WTC11 (cell line): ENCODE measurements at regions not wholly inside any gene's neighbourhood (a gene's known extent, or its start where the extent isn't known, plus 50 kb on each side); places are given as distances from the start of the nearest gene placed in this dataset.

Source experiments
- ATAC-seq: fragments of 200-7000 bp; cut with Tn5 transposase; 2 replicates; pipeline ENCODE4 v1.10.0; 2021; ENCODE audit warnings: mild to moderate bottlenecking, moderate library complexity
- CTCF ChIA-PET: fragments of 300-600 bp; sonication (Branson Sonifier 250); formaldehyde crosslinking; loops from one replicate; lab custom pipeline; 2021; ENCODE audit warnings: antibody characterized with exemption; lab: Charles Lee
- POLR2A ChIA-PET: fragments of 350-600 bp; sonication (Branson Sonifier 250); formaldehyde crosslinking; loops from one replicate; lab custom pipeline; 2021; ENCODE audit warnings: antibody characterized with exemption; lab: Charles Lee
- DNase-seq: peaks from one replicate; pipeline ENCODE4 v3.0.0; 2021; ENCODE audit warnings: low spot score
- H3K27ac Mint-ChIP-seq: 2 replicates; pipeline ENCODE4 v1.8.0; 2021; ENCODE audit warnings: mixed read lengths
- H3K27me3 Mint-ChIP-seq: 2 replicates; pipeline ENCODE4 v1.8.0; 2021; ENCODE audit warnings: low read depth, mild to moderate bottlenecking, moderate library complexity, mixed read lengths
- H3K36me3 Mint-ChIP-seq: 2 replicates; pipeline ENCODE4 v1.8.0; 2021; ENCODE audit warnings: mixed read lengths
- H3K4me1 Mint-ChIP-seq: 2 replicates; pipeline ENCODE4 v1.8.0; 2022; ENCODE audit warnings: mixed read lengths
- H3K4me3 Mint-ChIP-seq: 2 replicates; pipeline ENCODE4 v1.8.0; 2021; ENCODE audit warnings: mild to moderate bottlenecking, moderate library complexity, mixed read lengths
- H3K9me3 Mint-ChIP-seq: 2 replicates; pipeline ENCODE4 v1.8.0; 2021; ENCODE audit warnings: mixed read lengths
- CBFB ChIP-seq: sonication (generic); formaldehyde crosslinking; IDR thresholded peaks from 2 replicates; pipeline ENCODE4 v1.8.1; 2022; ENCODE audit warnings: mild to moderate bottlenecking, low read depth, missing genetic modification reagents
- CREM ChIP-seq: sonication (generic); formaldehyde crosslinking; IDR thresholded peaks from 2 replicates; pipeline ENCODE4 v1.8.1; 2022; ENCODE audit warnings: mild to moderate bottlenecking, missing genetic modification reagents, moderate library complexity
- EMX1 ChIP-seq: fragments of 250-450 bp; sonication (Bioruptor Pico); IDR thresholded peaks from 2 replicates; pipeline ENCODE4 v1.8.0; 2021; ENCODE audit warnings: mild to moderate bottlenecking
- FOXJ3 ChIP-seq: sonication (generic); formaldehyde crosslinking; IDR thresholded peaks from 2 replicates; pipeline ENCODE4 v1.9.0; 2021; ENCODE audit warnings: missing genetic modification reagents, mild to moderate bottlenecking, borderline replicate concordance
- FOXP1 ChIP-seq: sonication (generic); formaldehyde crosslinking; IDR thresholded peaks from 2 replicates; pipeline ENCODE4 v1.8.0; 2022; ENCODE audit warnings: missing genetic modification reagents, mild to moderate bottlenecking, moderate library complexity, borderline replicate concordance
- FOXP4 ChIP-seq: sonication (generic); formaldehyde crosslinking; IDR thresholded peaks from 2 replicates; pipeline ENCODE4 v1.8.0; 2022; ENCODE audit warnings: mild to moderate bottlenecking, missing genetic modification reagents
- IRF1 ChIP-seq: sonication (generic); formaldehyde crosslinking; IDR thresholded peaks from 2 replicates; pipeline ENCODE4 v1.8.0; 2023; ENCODE audit warnings: missing genetic modification reagents
- KAT7 ChIP-seq: sonication (generic); formaldehyde crosslinking; IDR thresholded peaks from 2 replicates; pipeline ENCODE4 v1.8.1; 2023; ENCODE audit warnings: missing genetic modification reagents, mild to moderate bottlenecking, borderline replicate concordance
- MLX ChIP-seq: sonication (generic); formaldehyde crosslinking; IDR thresholded peaks from 2 replicates; pipeline ENCODE4 v1.8.1; 2023; ENCODE audit warnings: mild to moderate bottlenecking, missing genetic modification reagents, moderate library complexity
- PRRX2 ChIP-seq: fragments of 250-450 bp; sonication (Bioruptor Pico); IDR thresholded peaks from 2 replicates; pipeline ENCODE4 v1.8.0; 2021; ENCODE audit warnings: mild to moderate bottlenecking
- RELA ChIP-seq: sonication (generic); formaldehyde crosslinking; IDR thresholded peaks from 2 replicates; pipeline ENCODE4 v1.8.1; 2022; ENCODE audit warnings: missing genetic modification reagents, mild to moderate bottlenecking, borderline replicate concordance
- RORB ChIP-seq: fragments of 250-450 bp; sonication (Bioruptor Pico); IDR thresholded peaks from 2 replicates; pipeline ENCODE4 v1.9.0; 2021; ENCODE audit warnings: mild to moderate bottlenecking
- STAT6 ChIP-seq: sonication (generic); formaldehyde crosslinking; conservative IDR thresholded peaks from 2 replicates; pipeline ENCODE4 v1.8.1; 2023; ENCODE audit warnings: mild to moderate bottlenecking, low read depth, missing genetic modification reagents, moderate library complexity
- ZBTB21 ChIP-seq: sonication (generic); formaldehyde crosslinking; IDR thresholded peaks from 2 replicates; pipeline ENCODE4 v1.8.1; 2023; ENCODE audit warnings: mild to moderate bottlenecking, missing genetic modification reagents, borderline replicate concordance
- ZNF219 ChIP-seq: sonication (generic); formaldehyde crosslinking; IDR thresholded peaks from 2 replicates; pipeline ENCODE4 v1.8.0; 2023; ENCODE audit warnings: missing genetic modification reagents, mild to moderate bottlenecking, borderline replicate concordance
- TF ChIP-seq, protein P1 (sequence below): sonication (generic); formaldehyde crosslinking; IDR thresholded peaks from 2 replicates; pipeline ENCODE4 v1.8.0; 2023; ENCODE audit warnings: mild to moderate bottlenecking, missing genetic modification reagents
- TF ChIP-seq, protein P2 (sequence below): fragments of 250-450 bp; sonication (Bioruptor Pico); IDR thresholded peaks from 2 replicates; pipeline ENCODE4 v1.9.0; 2021; ENCODE audit warnings: mild to moderate bottlenecking
- TF ChIP-seq, protein P3 (sequence below): sonication (generic); formaldehyde crosslinking; conservative IDR thresholded peaks from 2 replicates; pipeline ENCODE4 v1.8.1; 2022; ENCODE audit warnings: mild to moderate bottlenecking, missing genetic modification reagents
- TF ChIP-seq, protein P4 (sequence below): sonication (generic); formaldehyde crosslinking; IDR thresholded peaks from 2 replicates; pipeline ENCODE4 v1.8.1; 2022; ENCODE audit warnings: low read depth, mild to moderate bottlenecking, moderate library complexity, missing genetic modification reagents, borderline replicate concordance

DNA sequence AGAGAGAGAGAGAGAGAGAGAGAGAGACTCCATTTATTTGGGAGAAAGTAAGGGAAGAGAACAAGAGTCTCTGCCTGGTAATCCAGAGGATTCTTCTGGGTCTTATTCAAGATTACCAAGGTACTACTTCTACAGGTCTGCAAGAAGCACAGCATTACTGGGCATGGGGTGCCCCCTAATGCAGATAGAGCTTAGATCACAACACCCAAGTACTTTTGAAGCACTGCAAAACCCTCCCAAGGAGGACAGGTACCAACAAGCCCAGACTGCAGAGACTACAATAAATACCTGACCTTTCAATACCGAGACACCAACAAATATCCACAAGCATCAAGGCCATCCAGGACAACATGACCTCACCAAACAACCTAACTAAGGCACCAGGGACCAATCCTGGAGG, 94.7 kb upstream of the PHF24 start:
- Mint-ChIP-seq H3K36me3 (no peaks in the 10 kb centered on the region), H3K27ac (no peak overlapping the region)

DNA sequence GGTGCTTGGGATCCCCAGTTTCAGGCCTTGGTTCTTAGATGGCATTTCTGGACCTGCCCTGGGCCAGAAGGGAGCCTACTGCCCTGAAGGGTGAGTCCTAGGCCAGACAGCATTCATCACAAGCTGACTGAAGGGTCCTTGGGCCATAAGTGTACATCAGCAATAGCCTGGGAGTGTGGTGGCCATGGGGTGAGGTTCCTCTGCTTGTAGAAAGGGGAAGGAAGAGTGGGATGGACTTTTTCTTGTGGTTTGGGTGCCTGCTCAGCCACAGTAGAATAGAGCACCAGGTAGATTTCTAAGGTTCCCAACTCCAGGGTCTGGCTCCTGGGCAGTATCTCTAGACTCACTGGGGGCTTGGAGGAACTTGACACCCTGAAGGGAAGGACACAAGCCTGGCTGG, 95.2 kb upstream of the PHF24 start:
- H3K9me3 Mint-ChIP-seq: peaks cover 35% of the 10 kb centered on the region
- H3K27ac Mint-ChIP-seq: no peak overlapping the region
- no peak for ATAC-seq
- CTCF ChIA-PET: no interaction called here
- no peaks in the 10 kb centered on the region for H3K4me1 Mint-ChIP-seq
- H3K4me3 Mint-ChIP-seq: no peak overlapping the region
- H3K36me3 Mint-ChIP-seq: peaks cover 2% of the 10 kb centered on the region; the same call in 1 of the 2 replicates
- DNase-seq: no peak
- peaks cover 26% of the 10 kb centered on the region for H3K27me3 Mint-ChIP-seq
- POLR2A ChIA-PET: no interaction called here
- TF ChIP-seq, protein P1, sequence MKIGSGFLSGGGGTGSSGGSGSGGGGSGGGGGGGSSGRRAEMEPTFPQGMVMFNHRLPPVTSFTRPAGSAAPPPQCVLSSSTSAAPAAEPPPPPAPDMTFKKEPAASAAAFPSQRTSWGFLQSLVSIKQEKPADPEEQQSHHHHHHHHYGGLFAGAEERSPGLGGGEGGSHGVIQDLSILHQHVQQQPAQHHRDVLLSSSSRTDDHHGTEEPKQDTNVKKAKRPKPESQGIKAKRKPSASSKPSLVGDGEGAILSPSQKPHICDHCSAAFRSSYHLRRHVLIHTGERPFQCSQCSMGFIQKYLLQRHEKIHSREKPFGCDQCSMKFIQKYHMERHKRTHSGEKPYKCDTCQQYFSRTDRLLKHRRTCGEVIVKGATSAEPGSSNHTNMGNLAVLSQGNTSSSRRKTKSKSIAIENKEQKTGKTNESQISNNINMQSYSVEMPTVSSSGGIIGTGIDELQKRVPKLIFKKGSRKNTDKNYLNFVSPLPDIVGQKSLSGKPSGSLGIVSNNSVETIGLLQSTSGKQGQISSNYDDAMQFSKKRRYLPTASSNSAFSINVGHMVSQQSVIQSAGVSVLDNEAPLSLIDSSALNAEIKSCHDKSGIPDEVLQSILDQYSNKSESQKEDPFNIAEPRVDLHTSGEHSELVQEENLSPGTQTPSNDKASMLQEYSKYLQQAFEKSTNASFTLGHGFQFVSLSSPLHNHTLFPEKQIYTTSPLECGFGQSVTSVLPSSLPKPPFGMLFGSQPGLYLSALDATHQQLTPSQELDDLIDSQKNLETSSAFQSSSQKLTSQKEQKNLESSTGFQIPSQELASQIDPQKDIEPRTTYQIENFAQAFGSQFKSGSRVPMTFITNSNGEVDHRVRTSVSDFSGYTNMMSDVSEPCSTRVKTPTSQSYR (CRISPR knock-in tag): no peak
- TF ChIP-seq FOXP4 (CRISPR knock-in tag) (no peak), STAT6 (CRISPR knock-in tag) (no peak), CREM (CRISPR knock-in tag) (no peak), ZNF219 (no peak), CBFB (CRISPR knock-in tag) (no peak), RELA (CRISPR knock-in tag) (no peak), PRRX2 (no peak), EMX1 (CRISPR knock-in tag) (no peak), RORB (CRISPR knock-in tag) (no peak)
- TF ChIP-seq, protein P2, sequence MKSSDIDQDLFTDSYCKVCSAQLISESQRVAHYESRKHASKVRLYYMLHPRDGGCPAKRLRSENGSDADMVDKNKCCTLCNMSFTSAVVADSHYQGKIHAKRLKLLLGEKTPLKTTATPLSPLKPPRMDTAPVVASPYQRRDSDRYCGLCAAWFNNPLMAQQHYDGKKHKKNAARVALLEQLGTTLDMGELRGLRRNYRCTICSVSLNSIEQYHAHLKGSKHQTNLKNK (CRISPR knock-in tag): no peak
- TF ChIP-seq, protein P3, sequence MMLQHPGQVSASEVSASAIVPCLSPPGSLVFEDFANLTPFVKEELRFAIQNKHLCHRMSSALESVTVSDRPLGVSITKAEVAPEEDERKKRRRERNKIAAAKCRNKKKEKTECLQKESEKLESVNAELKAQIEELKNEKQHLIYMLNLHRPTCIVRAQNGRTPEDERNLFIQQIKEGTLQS (CRISPR knock-in tag): no peak

More for the DNA sequence above, 94.7 kb upstream of the PHF24 start:
- peaks cover 31% of the 10 kb centered on the region for H3K9me3 Mint-ChIP-seq
- CTCF ChIA-PET: interaction anchor here (1.0 kb wide), 1 partner anchor 103 kb away, joined by 3 read pairs; no protein-coding TSS in a partner anchor
- POLR2A ChIA-PET: no interaction called here
- H3K4me3 Mint-ChIP-seq: no peak overlapping the region
- peaks cover 28% of the 10 kb centered on the region for H3K27me3 Mint-ChIP-seq
- TF ChIP-seq IRF1 (no peak), FOXJ3 (CRISPR knock-in tag) (no peak), KAT7 (CRISPR knock-in tag) (no peak), FOXP4 (CRISPR knock-in tag) (no peak), FOXP1 (CRISPR knock-in tag) (no peak), ZBTB21 (CRISPR knock-in tag) (no peak), MLX (CRISPR knock-in tag) (no peak)
- TF ChIP-seq, protein P4, sequence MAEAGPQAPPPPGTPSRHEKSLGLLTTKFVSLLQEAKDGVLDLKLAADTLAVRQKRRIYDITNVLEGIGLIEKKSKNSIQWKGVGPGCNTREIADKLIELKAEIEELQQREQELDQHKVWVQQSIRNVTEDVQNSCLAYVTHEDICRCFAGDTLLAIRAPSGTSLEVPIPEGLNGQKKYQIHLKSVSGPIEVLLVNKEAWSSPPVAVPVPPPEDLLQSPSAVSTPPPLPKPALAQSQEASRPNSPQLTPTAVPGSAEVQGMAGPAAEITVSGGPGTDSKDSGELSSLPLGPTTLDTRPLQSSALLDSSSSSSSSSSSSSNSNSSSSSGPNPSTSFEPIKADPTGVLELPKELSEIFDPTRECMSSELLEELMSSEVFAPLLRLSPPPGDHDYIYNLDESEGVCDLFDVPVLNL (CRISPR knock-in tag): no peak
- no peak for ATAC-seq
- DNase-seq: no peak
- no peaks in the 10 kb centered on the region for H3K4me1 Mint-ChIP-seq
